ENCODE measurements at regions not wholly inside any gene's neighbourhood (a gene's known extent, or its start where the extent isn't known, plus 50 kb on each side); places are given as distances from the start of the nearest gene placed in this dataset.
"Not testable (repeated sequence)": the region's sequence is repeated elsewhere in the genome, so short reads cannot be mapped to it uniquely, and the experiment has no call there.

DNA sequence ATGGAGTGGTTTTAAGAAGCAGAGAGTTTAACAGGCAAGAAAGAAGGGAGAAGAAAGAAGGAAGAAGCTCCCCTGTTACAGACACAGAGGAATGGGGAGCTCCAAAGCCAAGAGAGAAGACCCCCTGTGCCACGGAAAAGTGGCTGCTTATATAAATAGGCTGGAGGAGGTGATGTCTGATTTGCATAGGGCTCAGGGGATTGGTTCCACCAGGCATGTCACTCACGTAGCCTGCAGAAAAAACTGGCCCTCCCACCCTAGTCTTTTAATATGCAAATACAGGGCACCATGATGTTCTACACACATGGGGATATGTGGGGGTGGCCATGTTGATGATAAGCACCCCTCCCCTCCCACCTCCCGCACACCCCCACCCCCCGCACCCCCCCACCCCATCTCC is 99.6 kb downstream of the ETS2 start:
- FAIRE-seq (no peak), DNase-seq (ENCODE audit: insufficient read length, low spot score) (no peak)

DNA sequence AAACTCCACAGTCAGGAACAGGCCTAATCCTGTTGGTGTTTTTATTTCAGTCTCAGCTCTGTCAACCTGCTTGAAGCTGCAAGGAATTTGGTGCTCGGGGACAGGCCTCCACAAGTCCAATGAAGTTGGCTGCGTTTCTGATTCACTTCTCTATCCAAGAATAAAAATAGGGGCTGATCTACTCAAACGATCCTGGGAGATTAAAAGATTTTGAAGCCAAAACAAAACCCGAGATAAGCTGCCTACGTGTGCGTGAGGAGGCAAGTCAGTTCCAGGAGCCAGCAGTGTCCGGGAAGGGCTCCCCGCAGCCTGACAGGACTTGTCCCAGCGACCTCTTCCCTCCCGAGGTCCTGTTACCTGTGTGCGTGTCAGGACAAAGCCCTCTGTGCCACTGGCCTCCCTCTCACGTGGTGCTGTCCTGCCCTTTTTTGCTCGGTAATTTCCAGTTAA is 98.0 kb downstream of the ETS2 start:
- DNase-seq (ENCODE audit: insufficient read length, low spot score) = no peak
- FAIRE-seq = no peak

- DNase-seq (ENCODE audit: insufficient read length, low spot score) (no peak), FAIRE-seq (no peak)
These were observed 97.1 kb downstream of the ETS2 start for GRCh38 chr21:38902608-38903445.

GRCh38 chr21:38900499-38900898 is 94.8 kb downstream of the ETS2 start:
- DNase-seq (ENCODE audit: insufficient read length, low spot score) = no peak
- FAIRE-seq = no peak

DNA sequence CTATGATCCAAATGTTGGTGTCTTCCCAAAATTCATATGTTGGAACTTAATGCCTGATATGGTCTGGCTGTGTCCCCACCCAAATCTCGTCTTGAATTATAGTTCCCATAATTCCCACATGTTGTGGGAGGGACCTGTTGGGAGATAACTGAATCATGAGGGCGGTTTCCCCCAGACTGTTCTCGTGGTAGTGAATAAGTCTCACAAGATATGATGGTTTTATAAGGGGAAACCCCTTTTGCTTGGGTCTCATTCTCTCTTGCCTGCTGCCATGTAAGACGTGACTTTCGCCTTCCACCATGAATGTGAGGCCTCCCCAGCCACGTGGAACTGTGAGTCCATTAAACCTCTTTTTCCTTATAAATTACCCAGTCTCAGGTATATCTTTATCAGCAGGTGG is 94.3 kb downstream of the ETS2 start:
- not testable (repeated sequence) for FAIRE-seq; DNase-seq (ENCODE audit: insufficient read length, low spot score)

- DNase-seq (ENCODE audit: insufficient read length, low spot score) = no peak
- FAIRE-seq = no peak
These were observed 93.7 kb downstream of the ETS2 start for GRCh38 chr21:38899277-38899947.

- peak; percentile 9 for FAIRE-seq
- DNase-seq (ENCODE audit: insufficient read length, low spot score) = no peak
These were observed 92.8 kb downstream of the ETS2 start for GRCh38 chr21:38898422-38899096.

GRCh38 chr21:38897532-38898421 is 92.0 kb downstream of the ETS2 start:
- DNase-seq (ENCODE audit: insufficient read length, low spot score) = no peak
- FAIRE-seq = no peak

- FAIRE-seq (no peak), DNase-seq (ENCODE audit: insufficient read length, low spot score) (no peak)
These were observed 89.2 kb downstream of the ETS2 start for GRCh38 chr21:38894899-38895298.

GRCh38 chr21:38888991-38889561 is 83.3 kb downstream of the ETS2 start:
- DNase-seq (ENCODE audit: insufficient read length, low spot score) (no peak), FAIRE-seq (no peak)

DNA sequence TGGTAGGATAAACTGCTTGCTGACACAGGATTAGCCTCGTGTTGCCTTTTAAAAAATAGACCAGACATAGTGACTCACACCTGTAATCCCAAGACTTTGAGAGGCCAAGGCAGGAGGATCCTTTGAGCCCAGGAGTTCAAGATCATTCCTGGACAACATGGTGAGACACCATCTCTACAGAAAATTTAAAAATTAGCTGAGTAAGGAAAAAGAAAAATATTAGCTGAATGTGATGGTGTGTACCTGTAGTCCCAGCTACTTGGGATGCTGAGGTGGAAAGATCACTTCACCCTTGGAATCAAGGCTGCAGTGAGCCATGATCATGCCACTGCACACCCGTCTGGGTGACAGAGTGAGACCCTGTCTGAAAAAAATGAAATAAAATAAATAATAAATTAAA is 82.0 kb downstream of the ETS2 start:
- FAIRE-seq (no peak), DNase-seq (ENCODE audit: insufficient read length, low spot score) (no peak)

- DNase-seq (ENCODE audit: insufficient read length, low spot score) = no peak
- no peak for FAIRE-seq
These were observed 81.4 kb downstream of the ETS2 start for GRCh38 chr21:38887062-38887686.

GRCh38 chr21:38885909-38886308 is 80.2 kb downstream of the ETS2 start:
- FAIRE-seq (no peak), DNase-seq (ENCODE audit: insufficient read length, low spot score) (no peak)

GRCh38 chr21:38884440-38884839 is 78.7 kb downstream of the ETS2 start:
- no peak for FAIRE-seq
- no peak for DNase-seq (ENCODE audit: insufficient read length, low spot score)

- FAIRE-seq (no peak), DNase-seq (ENCODE audit: insufficient read length, low spot score) (no peak)
These were observed 77.4 kb downstream of the ETS2 start for GRCh38 chr21:38883142-38883541.

DNA sequence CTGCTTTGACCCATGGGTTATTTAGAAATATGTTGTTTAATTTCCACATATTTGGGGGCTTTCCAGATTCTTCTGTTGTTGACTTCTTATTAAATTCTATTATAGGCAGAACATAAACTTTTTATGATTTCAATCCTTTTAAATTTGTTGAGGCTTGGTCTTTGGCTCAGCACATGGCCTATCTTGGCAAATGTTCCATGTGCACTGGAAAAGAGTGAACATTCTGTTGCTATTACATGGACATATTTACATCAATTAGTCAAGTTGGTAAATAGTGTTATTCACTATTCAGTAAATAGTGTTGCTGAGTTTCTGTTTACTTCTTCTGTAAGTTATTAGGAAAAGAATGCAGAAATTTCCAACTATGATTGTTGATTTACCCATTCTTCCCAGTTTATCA is 75.4 kb downstream of the ETS2 start:
- no peak for FAIRE-seq
- no peak for DNase-seq (ENCODE audit: insufficient read length, low spot score)

DNA sequence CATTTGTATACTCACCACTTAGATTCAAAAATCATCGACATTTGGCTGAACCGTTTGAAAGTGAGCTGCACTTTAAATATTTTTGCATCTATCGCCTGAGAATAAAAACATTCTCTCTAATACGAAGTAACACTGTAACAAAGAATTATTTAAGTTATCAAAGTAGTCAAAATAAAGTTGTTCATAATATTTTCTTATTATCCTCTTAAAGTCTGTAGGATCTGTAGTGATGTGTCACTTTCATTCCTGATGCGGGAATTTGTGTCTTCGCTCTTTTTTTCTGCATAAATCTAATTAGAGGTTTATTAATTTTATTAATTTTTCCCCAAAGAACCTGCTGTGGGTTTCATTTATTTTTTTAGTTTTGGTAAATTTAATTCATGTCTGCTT is 74.8 kb downstream of the ETS2 start:
- FAIRE-seq = no peak
- no peak for DNase-seq (ENCODE audit: insufficient read length, low spot score)

GRCh38 chr21:38879912-38880576 is 74.3 kb downstream of the ETS2 start:
- DNase-seq (ENCODE audit: insufficient read length, low spot score) (no peak), FAIRE-seq (no peak)
